Neural cell (in vitro differentiated cells): ENCODE measurements at regions not wholly inside any gene's neighbourhood (a gene's known extent, or its start where the extent isn't known, plus 50 kb on each side); places are given as distances from the start of the nearest gene placed in this dataset.

Experiments
- RAD21 ChIP-seq: fragments of 450-650 bp; conservative IDR thresholded peaks from 2 replicates; pipeline ENCODE4 v1.6.1; 2014; ENCODE audit warnings: antibody characterized with exemption, mild to moderate bottlenecking, moderate library complexity
- TF ChIP-seq, protein P1 (sequence below): fragments of 450-650 bp; IDR thresholded peaks from 2 replicates; pipeline ENCODE4 v1.5.1; 2014; ENCODE audit warnings: antibody characterized with exemption, mild to moderate bottlenecking, moderate library complexity; ENCODE audit not compliant: poor library complexity, severe bottlenecking

DNA sequence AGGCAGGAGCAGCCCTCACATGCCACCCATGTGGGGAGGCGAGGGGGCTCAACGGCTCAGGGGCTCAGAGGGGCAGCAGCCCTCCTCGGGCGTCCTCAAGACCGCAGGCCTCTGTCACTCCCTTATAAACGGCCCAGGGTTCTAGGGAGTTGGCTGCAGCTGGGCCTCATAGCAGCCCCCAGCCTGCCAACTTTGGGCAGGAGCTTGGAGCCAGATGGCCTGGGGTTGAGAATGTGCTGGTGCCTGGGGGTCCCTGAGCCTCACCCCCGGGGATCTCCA lies 51.0 kb upstream of the RNU6ATAC start:
- no peak for TF ChIP-seq RAD21
- TF ChIP-seq, protein P1, sequence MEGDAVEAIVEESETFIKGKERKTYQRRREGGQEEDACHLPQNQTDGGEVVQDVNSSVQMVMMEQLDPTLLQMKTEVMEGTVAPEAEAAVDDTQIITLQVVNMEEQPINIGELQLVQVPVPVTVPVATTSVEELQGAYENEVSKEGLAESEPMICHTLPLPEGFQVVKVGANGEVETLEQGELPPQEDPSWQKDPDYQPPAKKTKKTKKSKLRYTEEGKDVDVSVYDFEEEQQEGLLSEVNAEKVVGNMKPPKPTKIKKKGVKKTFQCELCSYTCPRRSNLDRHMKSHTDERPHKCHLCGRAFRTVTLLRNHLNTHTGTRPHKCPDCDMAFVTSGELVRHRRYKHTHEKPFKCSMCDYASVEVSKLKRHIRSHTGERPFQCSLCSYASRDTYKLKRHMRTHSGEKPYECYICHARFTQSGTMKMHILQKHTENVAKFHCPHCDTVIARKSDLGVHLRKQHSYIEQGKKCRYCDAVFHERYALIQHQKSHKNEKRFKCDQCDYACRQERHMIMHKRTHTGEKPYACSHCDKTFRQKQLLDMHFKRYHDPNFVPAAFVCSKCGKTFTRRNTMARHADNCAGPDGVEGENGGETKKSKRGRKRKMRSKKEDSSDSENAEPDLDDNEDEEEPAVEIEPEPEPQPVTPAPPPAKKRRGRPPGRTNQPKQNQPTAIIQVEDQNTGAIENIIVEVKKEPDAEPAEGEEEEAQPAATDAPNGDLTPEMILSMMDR, result no peak
